ENCODE measurements at regions not wholly inside any gene's neighbourhood (a gene's known extent, or its start where the extent isn't known, plus 50 kb on each side); places are given as distances from the start of the nearest gene placed in this dataset.
A peak's percentile ranks its signal among the peaks of the same experiment; 100 is the strongest.
"Not testable (repeated sequence)": the region's sequence is repeated elsewhere in the genome, so short reads cannot be mapped to it uniquely, and the experiment has no call there.

- FAIRE-seq (no peak), DNase-seq (ENCODE audit: low spot score) (no peak)
Observed at GRCh38 chr1:218904416-218904815, 269.3 kb upstream of the LYPLAL1 start.

GRCh38 chr1:218916720-218917119, 257.0 kb upstream of the LYPLAL1 start:
- DNase-seq (ENCODE audit: low spot score) = no peak
- no peak for FAIRE-seq

- no peak for FAIRE-seq
- no peak for DNase-seq (ENCODE audit: low spot score)
Observed at GRCh38 chr1:218917656-218918055, 256.0 kb upstream of the LYPLAL1 start.

- FAIRE-seq (no peak), DNase-seq (ENCODE audit: low spot score) (no peak)
Observed at GRCh38 chr1:218925777-218926176, 247.9 kb upstream of the LYPLAL1 start.

GRCh38 chr1:218926631-218927030, 247.0 kb upstream of the LYPLAL1 start:
- DNase-seq (ENCODE audit: low spot score) (no peak), FAIRE-seq (no peak)

- FAIRE-seq = no peak
- DNase-seq (ENCODE audit: low spot score) = no peak
Observed at GRCh38 chr1:218930000-218930399, 243.7 kb upstream of the LYPLAL1 start.

- no peak for DNase-seq (ENCODE audit: low spot score)
- FAIRE-seq = no peak
Observed at GRCh38 chr1:218930472-218931241, 243.0 kb upstream of the LYPLAL1 start.

GRCh38 chr1:218931324-218931723, 242.4 kb upstream of the LYPLAL1 start:
- DNase-seq (ENCODE audit: low spot score) (no peak), FAIRE-seq (no peak)

- FAIRE-seq (no peak), DNase-seq (ENCODE audit: low spot score) (no peak)
Observed at GRCh38 chr1:218933513-218933912, 240.2 kb upstream of the LYPLAL1 start.

- not testable (repeated sequence) for FAIRE-seq; DNase-seq (ENCODE audit: low spot score)
Observed at GRCh38 chr1:218935408-218935807, 238.3 kb upstream of the LYPLAL1 start.

GRCh38 chr1:218938259-218938658, 235.4 kb upstream of the LYPLAL1 start:
- DNase-seq (ENCODE audit: low spot score) = no peak
- FAIRE-seq = no peak

- no peak for FAIRE-seq
- DNase-seq (ENCODE audit: low spot score) = no peak
Observed at GRCh38 chr1:218939095-218939494, 234.6 kb upstream of the LYPLAL1 start.

- DNase-seq (ENCODE audit: low spot score) (no peak), FAIRE-seq (no peak)
Observed at GRCh38 chr1:218942431-218942830, 231.2 kb upstream of the LYPLAL1 start.

- DNase-seq (ENCODE audit: low spot score) (no peak), FAIRE-seq (no peak)
Observed at GRCh38 chr1:218943371-218943770, 230.3 kb upstream of the LYPLAL1 start.

- DNase-seq (ENCODE audit: low spot score) = no peak
- no peak for FAIRE-seq
Observed at GRCh38 chr1:218945050-218945449, 228.6 kb upstream of the LYPLAL1 start.

- no peak for FAIRE-seq
Observed at GRCh38 chr1:218946147-218946546, 227.5 kb upstream of the LYPLAL1 start.

GRCh38 chr1:218948446-218948845, 225.2 kb upstream of the LYPLAL1 start:
- FAIRE-seq (no peak), DNase-seq (ENCODE audit: low spot score) (no peak)

More at GRCh38 chr1:218946147-218946546, 227.5 kb upstream of the LYPLAL1 start:
- DNase-seq (ENCODE audit: low spot score) = peak; percentile 17

GRCh38 chr1:218953386-218953785, 220.3 kb upstream of the LYPLAL1 start:
- DNase-seq (ENCODE audit: low spot score) (no peak), FAIRE-seq (no peak)

- no peak for DNase-seq (ENCODE audit: low spot score)
- no peak for FAIRE-seq
Observed at GRCh38 chr1:218957971-218958370, 215.7 kb upstream of the LYPLAL1 start.

GRCh38 chr1:218959784-218960183, 213.9 kb upstream of the LYPLAL1 start:
- no peak for FAIRE-seq
- no peak for DNase-seq (ENCODE audit: low spot score)

- FAIRE-seq (no peak), DNase-seq (ENCODE audit: low spot score) (no peak)
Observed at GRCh38 chr1:218964471-218965185, 209.1 kb upstream of the LYPLAL1 start.

- DNase-seq (ENCODE audit: low spot score) (no peak), FAIRE-seq (no peak)
Observed at GRCh38 chr1:218965821-218966220, 207.9 kb upstream of the LYPLAL1 start.

GRCh38 chr1:218967254-218967653, 206.4 kb upstream of the LYPLAL1 start:
- FAIRE-seq = no peak

More at GRCh38 chr1:218967254-218967653, 206.4 kb upstream of the LYPLAL1 start:
- DNase-seq (ENCODE audit: low spot score) = no peak
